Calu3 (cell line): ENCODE measurements at regions not wholly inside any gene's neighbourhood (a gene's known extent, or its start where the extent isn't known, plus 50 kb on each side); places are given as distances from the start of the nearest gene placed in this dataset.

Experiments used
- BruUV-seq: library from RNA; stranded (reverse); fragments of 400-500 nt; replicated peaks from 2 replicates; lab custom pipeline; 2021; lab: Mats Ljungman, UMichigan
- CTCF ChIA-PET: fragments of 300-600 bp; sonication (Branson Sonifier 250); formaldehyde crosslinking; loops from one replicate; lab custom pipeline; 2022; ENCODE audit warnings: antibody characterized with exemption; lab: Charles Lee
- DNase-seq: peaks from one replicate; pipeline ENCODE4 v3.0.0; 2022
- H3K27ac Mint-ChIP-seq: one replicate; pipeline ENCODE4 v1.8.0; 2022; ENCODE audit warnings: mixed read lengths; ENCODE audit not compliant: unreplicated experiment
- H3K27me3 Mint-ChIP-seq: one replicate; pipeline ENCODE4 v1.8.0; 2022; ENCODE audit warnings: mixed read lengths; ENCODE audit not compliant: unreplicated experiment
- H3K36me3 Mint-ChIP-seq: one replicate; pipeline ENCODE4 v1.8.0; 2022; ENCODE audit warnings: mild to moderate bottlenecking, moderate library complexity, mixed read lengths; ENCODE audit not compliant: insufficient read depth, unreplicated experiment
- H3K4me1 Mint-ChIP-seq: one replicate; pipeline ENCODE4 v1.8.0; 2022; ENCODE audit warnings: mild to moderate bottlenecking, low read depth, mixed read lengths; ENCODE audit not compliant: unreplicated experiment
- H3K4me3 Mint-ChIP-seq: one replicate; pipeline ENCODE4 v1.8.0; 2022; ENCODE audit warnings: mild to moderate bottlenecking, low read depth, moderate library complexity, mixed read lengths; ENCODE audit not compliant: unreplicated experiment
- H3K9me3 Mint-ChIP-seq: one replicate; pipeline ENCODE4 v1.8.0; 2022; ENCODE audit warnings: low read depth, mixed read lengths; ENCODE audit not compliant: unreplicated experiment
- intact Hi-C: fragments of 100-400 bp; cut with micrococcal nuclease; formaldehyde crosslinking; loops from one replicate; pipeline ENCODE4 v1.10.0; 2022; ENCODE audit not compliant: unreplicated experiment
- TF ChIP-seq, protein P1 (sequence below): fragments of 200-600 bp; IDR thresholded peaks from one replicate; pipeline ENCODE4 v1.8.0; 2022; ENCODE audit warnings: antibody characterized with exemption; ENCODE audit not compliant: unreplicated experiment

DNA sequence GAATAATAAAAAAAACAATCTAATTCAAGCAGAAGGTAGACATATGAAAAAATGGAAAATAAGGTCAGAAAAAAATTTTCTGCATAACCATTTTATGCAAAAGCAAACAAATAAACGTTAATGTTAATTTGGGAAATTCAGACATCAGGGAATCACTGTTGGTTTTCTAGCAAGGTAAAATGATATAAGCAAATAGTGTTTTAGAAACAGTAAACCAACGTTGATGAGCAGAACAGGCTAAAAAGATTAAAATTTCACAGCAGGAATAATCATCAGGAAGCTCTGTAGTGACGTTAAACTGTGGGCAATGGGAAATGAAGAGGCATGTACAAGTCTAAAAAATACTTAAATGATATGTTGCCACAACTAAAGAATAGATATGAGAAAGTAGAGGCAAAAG lies 54.5 kb upstream of the HMGCLL1 start:
- intact Hi-C loops: no loop called here
- no peaks in the 10 kb centered on the region for H3K36me3 Mint-ChIP-seq
- BruUV-seq: no TSS peak
- TF ChIP-seq, protein P1, sequence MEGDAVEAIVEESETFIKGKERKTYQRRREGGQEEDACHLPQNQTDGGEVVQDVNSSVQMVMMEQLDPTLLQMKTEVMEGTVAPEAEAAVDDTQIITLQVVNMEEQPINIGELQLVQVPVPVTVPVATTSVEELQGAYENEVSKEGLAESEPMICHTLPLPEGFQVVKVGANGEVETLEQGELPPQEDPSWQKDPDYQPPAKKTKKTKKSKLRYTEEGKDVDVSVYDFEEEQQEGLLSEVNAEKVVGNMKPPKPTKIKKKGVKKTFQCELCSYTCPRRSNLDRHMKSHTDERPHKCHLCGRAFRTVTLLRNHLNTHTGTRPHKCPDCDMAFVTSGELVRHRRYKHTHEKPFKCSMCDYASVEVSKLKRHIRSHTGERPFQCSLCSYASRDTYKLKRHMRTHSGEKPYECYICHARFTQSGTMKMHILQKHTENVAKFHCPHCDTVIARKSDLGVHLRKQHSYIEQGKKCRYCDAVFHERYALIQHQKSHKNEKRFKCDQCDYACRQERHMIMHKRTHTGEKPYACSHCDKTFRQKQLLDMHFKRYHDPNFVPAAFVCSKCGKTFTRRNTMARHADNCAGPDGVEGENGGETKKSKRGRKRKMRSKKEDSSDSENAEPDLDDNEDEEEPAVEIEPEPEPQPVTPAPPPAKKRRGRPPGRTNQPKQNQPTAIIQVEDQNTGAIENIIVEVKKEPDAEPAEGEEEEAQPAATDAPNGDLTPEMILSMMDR: no peak
- H3K27me3 Mint-ChIP-seq: no peaks in the 10 kb centered on the region
- no peak for DNase-seq
- CTCF ChIA-PET: no interaction called here
- no peak overlapping the region for H3K27ac Mint-ChIP-seq
- H3K4me1 Mint-ChIP-seq: no peaks in the 10 kb centered on the region
- peaks cover 4% of the 10 kb centered on the region for H3K9me3 Mint-ChIP-seq
- no peak overlapping the region for H3K4me3 Mint-ChIP-seq

DNA sequence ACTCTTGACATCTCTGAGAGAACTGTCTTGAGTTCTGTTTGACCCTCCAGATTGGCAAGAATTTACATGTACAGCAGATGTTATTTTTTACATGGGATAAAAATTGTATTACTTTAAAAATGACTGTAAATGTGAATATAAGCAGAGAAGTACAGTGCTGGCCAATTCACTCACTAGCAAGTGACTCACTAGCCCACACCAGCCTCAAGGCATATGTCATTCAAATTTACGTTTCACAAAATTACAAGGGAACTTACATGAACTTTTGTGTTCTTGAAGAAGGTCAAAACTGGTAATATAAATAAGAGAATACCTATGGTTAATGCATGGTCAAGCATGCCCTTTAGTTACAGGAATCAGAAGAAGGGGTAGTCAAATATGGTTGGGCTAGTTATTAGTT lies 54.0 kb upstream of the HMGCLL1 start:
- BruUV-seq: no TSS peak

More for the DNA sequence above, 54.0 kb upstream of the HMGCLL1 start:
- Mint-ChIP-seq H3K4me1 (no peaks in the 10 kb centered on the region), H3K27ac (no peak overlapping the region), H3K4me3 (no peak overlapping the region), H3K9me3 (peaks cover 5% of the 10 kb centered on the region), H3K27me3 (no peaks in the 10 kb centered on the region), H3K36me3 (no peaks in the 10 kb centered on the region)
- no peak for DNase-seq
- TF ChIP-seq, protein P1: no peak
- CTCF ChIA-PET: no interaction called here
- intact Hi-C loops: no loop called here
